Dermis blood vessel endothelial cell (primary cell): ENCODE measurements at regions not wholly inside any gene's neighbourhood (a gene's known extent, or its start where the extent isn't known, plus 50 kb on each side); places are given as distances from the start of the nearest gene placed in this dataset.
"Not testable (repeated sequence)": the region's sequence is repeated elsewhere in the genome, so short reads cannot be mapped to it uniquely, and the experiment has no call there.

ENCODE experiments used
- DNase-seq: peaks from one replicate; pipeline ENCODE4 v3.0.0; 2010

DNA sequence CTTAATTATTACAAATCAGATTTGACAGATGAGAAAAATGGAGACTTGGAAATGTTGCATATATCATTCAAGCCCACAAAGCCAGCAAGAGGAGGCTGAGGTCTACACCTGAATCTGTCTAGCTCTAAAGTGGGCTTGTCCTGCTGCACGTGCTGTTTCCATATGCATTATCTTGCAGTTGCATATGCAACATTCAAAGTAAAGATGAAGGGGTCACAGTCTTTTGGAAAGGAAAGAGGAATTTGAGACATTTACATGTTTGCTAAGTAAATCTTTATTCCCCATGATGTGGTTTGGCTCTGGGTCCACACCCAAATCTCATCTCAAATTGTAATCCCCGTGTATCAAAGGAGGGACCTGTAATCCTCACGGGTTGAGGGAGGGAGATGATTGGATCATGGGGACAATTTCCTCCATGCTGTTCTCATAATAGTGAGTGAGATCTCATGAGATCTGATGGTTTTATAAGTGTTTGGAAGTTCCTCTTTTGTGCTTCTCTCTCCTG lies 98.3 kb downstream of the BACH1 start:
- no peak for DNase-seq

DNA sequence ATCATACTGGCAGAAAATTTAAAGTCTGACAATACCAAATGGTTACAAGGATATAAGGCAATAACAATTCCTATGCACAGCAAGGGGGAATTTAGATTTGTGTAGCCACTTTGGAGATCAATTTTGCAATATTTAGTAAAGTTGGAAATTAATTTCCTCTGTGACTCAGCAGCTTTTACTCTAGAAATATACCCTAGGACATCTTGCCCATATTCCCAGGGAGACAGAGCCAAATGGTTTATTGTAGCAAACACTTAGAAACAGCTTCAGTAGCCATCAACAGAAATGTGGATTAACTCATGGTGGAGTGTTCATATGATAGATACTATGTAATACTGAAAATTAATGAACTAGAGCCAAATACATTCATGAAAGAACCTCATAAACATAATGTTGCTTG lies 104.6 kb downstream of the BACH1 start:
- no peak for DNase-seq

- DNase-seq = no peak
Observed at GRCh38 chr21:29403922-29404538, 105.3 kb downstream of the BACH1 start.

DNA sequence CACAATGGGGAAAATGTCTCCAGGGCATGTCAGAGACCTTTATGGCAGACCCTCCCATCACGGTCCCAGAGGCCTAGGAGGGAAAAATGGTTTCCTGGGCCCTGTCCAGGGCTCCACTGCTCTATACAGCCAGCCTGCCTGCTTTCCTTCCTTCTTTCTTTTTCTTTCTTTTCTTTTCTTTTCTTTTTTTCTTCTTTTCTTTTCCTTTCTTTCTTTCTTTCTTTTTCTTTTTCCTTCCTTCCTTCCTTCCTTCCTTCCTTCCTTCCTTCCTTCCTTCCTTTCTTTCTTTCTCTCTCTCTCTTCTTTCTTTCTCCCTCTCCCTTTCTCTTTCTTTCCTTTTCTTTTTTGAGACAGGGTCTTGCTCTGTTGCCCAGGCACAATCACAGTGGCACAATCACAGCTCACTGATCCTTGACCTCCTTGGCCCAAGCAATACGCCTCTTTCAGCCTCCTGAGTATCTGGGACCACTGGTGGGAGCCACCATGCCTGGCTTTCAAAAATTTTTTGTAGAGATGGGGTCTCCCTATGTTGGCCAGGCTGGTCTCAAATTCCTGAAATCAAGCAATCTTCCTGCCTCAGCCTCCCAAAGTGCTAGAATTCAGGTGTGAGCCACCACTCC lies 106.9 kb downstream of the BACH1 start:
- DNase-seq = no peak

DNA sequence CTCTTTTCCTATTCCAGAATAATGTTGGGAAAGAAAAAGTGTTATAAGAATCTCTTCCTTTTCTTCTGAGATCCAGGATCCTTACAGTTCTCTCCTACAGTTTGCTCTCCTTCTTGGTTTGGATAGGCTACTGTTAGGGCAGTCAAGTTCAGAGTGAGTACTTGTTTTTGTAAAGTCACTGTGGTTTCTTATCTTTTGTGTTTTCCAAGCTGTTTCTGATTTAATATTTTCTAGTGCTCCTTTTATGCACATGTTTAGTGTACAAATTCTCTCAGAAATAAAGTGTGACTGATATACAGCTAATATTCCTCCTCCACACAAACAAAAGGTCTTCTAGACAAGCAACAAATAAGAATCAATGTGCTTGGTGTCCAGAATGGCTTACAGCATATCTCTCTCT lies 107.7 kb downstream of the BACH1 start:
- no peak for DNase-seq

- no peak for DNase-seq
Observed at GRCh38 chr21:29407571-29407970, 108.8 kb downstream of the BACH1 start.

DNA sequence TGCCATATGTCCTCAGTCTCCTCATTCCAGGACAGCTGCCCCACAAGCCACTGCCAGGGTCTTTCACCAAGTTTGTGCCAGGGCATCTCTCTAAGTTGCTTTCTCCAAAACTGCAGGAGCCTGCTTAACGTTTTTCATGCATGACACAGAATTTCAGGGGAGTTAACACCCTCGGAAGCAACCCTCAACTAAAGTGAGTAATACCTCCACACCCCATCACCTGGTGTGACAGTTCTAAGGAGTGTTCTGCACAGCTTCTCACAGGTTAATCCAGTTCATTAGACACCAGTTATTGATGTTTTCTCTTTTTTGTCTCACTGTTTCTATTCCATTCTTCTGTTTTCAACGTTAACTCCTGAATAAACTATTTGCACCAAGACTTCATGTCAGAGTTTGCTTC lies 115.0 kb downstream of the BACH1 start:
- DNase-seq = no peak

GRCh38 chr21:29416268-29416667 lies 117.5 kb downstream of the BACH1 start:
- no peak for DNase-seq

GRCh38 chr21:29418813-29419212 lies 120.1 kb downstream of the BACH1 start:
- DNase-seq = no peak

- DNase-seq = no peak
Observed at GRCh38 chr21:29419422-29419821, 120.7 kb downstream of the BACH1 start.

DNA sequence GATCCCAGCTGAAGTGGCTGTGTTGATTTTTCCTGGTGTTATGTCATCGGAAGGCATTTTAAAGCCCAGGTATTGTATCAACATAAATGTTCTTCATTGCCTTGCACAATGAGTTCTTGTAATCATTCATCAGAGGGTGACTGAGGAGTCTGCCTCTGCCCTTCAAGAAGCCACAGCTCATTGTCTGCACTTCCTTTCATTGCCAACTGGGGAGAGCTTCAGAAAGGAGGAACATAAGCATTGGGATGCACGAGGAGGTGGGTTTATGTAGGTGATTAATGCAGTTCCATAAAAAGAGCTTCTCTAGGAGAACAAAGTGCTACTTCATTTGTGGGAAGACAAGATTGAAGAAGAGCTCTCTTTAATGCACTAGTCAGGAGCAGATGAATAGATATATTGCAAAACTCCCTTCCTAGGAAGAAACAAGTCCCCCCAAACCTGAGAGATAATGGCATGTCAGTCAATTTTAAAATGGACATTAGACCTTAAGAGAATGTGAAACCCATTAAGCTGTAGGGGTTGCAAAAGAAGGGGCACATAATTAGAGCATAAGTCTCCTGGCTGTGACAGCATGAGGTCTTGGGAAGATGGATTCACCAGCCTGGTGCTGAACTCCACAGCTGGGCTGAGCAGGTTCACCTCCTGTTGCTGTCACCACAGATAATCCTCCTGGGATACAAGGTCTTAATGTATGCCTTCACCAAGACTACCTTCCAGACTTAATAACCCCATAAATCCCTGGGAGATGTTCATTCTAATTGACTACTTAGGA lies 124.6 kb downstream of the BACH1 start:
- no peak for DNase-seq

- no peak for DNase-seq
Observed at GRCh38 chr21:29424728-29425127, 126.0 kb downstream of the BACH1 start.

DNA sequence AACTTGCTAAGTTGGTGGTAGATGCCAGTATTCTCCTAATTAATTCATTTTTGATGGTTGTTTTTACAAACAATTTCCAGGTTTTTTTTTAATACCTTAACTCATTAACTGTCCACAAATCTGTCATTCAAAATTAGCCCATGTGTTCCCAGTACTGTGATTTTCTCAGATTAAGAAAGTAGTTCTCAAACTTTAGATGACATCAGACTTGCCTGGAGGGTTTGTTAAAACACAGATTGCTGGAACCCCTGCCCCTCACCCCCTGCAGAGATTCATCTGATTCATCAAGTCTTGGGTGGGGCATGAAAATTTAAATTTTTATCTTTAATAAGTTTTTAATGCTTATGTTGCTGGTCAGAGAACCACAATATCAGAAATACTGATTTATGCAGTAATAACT lies 130.5 kb downstream of the BACH1 start:
- no peak for DNase-seq

GRCh38 chr21:29430030-29430429 lies 131.3 kb downstream of the BACH1 start:
- no peak for DNase-seq

GRCh38 chr21:29430576-29430975 lies 131.9 kb downstream of the BACH1 start:
- DNase-seq = no peak

DNA sequence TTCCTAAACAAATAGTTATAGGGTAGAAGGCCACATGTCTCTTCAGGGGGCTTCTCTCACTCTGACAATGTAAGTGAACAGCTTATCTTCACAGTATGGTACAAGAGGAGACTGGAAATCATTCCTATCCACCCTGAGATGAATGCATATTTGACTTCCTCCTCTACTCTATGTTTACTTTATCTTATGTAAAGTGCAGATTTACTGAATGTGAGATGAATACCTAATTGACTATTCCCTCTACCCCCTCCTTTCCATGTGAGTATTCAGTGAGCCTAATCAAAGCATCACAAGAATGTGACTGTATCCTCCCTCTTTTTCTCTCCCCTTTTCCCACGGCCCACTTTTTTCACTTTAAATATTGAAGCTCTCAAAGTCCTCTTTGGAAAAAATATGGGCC lies 132.5 kb downstream of the BACH1 start:
- no peak for DNase-seq

GRCh38 chr21:29431680-29432079 lies 133.0 kb downstream of the BACH1 start:
- no peak for DNase-seq

DNA sequence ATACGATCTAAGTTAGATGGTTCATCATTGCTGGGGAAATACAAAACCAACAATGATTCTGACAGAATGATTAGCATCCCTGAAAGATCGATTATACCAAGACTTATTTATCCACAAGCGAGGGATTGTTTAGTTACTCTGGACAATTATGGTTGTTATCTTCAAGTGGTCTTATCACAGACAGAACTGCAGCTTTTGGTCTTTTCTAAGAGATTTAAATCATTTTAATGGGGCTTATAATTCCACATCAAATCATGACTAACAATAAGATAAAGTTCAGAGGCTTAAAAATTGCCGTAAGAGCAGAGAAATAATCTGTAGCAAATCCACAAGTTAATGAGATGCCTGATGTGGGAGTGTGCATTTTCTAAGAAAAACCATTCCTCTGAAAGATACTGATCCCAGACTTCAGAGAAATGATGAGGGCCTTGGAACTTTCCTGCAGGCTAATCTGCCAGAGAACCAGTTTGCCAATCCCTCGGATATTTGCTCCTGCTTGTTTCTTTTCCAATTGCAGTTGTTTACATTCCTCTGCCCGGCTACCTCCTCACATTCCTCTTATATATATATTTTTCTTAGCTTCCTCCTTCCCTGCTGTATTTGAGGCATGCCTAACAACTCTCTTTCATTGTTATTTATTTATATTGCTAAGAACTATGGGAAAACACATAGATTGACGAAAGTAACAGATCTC lies 134.8 kb downstream of the BACH1 start:
- no peak for DNase-seq

- no peak for DNase-seq
Observed at GRCh38 chr21:29434081-29434480, 135.4 kb downstream of the BACH1 start.

DNA sequence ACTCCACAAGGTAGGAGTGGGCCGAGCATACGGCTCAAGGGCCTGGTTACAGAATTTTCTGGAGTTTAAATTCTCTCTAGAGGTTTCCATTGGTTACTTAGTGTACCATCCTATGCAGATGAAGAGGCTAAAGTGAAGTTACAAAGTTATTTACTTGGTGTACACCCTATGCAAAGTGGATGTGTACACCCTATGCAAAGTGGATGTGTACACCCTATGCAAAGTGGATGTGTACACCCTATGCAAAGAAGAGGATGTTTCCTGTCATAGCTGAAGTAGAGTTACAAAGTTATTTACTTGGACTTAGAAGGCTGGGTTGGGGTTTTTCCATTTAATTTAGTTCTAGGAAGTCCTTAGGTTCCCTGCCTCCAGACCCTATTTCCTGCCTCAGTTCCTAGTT lies 136.3 kb downstream of the BACH1 start:
- not testable (repeated sequence) for DNase-seq

- DNase-seq = no peak
Observed at GRCh38 chr21:29436143-29436542, 137.4 kb downstream of the BACH1 start.

- no peak for DNase-seq
Observed at GRCh38 chr21:29436650-29437049, 137.9 kb downstream of the BACH1 start.

DNA sequence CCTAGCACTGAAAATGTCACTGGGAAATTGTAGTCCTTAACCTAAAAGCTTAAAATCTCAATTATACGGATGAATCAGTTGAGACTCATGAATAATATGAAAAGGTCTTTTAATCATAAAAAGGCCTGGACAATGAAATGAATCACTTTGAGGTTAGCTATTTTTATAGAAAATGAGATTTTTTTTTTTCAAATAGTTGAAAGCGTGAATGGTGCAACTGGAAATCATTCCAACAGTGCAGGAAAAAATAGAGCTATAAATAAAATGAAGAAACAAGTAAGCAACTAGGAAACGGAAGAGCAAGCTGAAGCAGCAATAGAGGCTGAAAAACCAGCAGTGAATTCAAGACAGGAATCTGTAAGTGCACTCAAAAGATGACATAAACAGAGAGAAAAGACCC lies 142.9 kb downstream of the BACH1 start:
- DNase-seq = no peak
